Activated T-cell treated with anti-CD3 and anti-CD28 coated beads for 48 hours (primary cell): ENCODE measurements at regions not wholly inside any gene's neighbourhood (a gene's known extent, or its start where the extent isn't known, plus 50 kb on each side); places are given as distances from the start of the nearest gene placed in this dataset.

Experiments
- DNase-seq: peaks from one replicate; pipeline ENCODE4 v3.0.0-alpha.2; 2020; ENCODE audit warnings: low read depth

DNA sequence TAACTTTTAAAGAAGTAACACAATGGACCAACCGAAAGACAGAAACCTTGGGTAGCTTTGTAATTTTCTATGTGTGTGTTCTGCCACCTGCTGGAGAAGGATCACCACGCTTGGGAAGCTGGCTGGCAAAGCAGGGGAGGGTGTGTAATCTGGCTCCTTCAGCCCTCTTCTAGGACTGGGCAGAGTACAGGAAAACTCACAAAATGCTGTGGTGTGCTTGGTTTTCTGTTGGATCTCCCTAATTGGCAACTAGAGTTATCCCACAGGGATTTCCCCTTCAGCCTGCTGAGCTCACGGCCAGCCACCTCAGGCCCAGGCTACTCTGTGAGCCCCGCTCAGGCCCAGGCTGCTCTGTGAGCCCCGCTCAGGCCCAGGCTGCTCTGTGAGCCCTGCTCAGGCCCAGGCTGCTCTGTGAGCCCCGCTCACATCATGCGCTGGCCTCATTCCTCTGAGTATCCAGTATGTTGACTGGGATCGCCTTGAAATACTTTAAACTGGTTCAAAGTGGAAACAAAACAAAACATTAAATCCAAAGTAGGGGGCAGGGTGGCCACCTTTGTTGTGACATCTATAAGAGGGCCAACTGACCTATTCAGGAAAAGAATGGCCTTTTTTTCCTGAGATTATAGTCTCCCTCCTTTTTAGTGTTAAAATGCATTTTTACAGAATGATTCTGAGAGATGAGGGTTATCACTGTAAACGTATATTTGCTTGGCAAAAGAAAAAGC lies 52.0 kb upstream of the RNU6-8 start:
- DNase-seq = peak; percentile 33

DNA sequence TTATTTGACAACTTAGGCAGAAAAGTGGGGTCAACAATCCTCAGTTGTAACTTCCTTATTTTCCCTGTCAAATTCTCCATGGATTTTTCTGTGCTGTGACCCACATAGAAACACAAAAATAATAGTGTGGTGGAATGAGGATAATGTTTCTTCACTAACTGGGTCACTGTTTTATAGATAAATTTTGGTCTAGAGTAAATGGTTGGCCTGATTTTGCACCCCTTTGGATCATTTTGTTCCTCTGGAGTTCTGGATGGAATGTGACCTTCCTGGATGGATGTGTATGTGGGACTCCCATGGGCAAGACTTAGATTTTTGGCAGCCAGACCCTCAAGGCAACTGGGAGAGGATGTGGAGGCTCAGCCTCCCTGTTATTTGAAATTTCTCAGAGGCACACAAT lies 52.7 kb upstream of the RNU6-8 start:
- no peak for DNase-seq

DNA sequence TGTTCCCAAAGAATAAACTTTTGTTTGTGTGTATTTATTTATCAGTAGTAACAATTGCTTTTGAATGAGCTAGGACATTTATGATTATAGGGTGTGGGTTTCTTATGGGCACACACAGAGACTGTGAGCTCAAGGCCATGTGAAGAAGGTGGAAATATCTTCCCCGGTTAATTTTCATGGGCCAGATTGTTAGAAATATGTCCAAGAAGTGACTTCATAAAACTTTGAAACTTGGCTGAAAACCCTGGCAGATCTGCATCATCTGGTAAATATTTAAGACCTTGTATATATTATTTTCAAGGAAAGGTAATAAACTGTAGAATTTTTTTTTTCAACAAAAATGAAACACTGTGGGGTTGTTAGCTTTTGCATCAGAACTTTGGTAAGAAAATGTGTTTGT lies 53.5 kb upstream of the RNU6-8 start:
- no peak for DNase-seq

DNA sequence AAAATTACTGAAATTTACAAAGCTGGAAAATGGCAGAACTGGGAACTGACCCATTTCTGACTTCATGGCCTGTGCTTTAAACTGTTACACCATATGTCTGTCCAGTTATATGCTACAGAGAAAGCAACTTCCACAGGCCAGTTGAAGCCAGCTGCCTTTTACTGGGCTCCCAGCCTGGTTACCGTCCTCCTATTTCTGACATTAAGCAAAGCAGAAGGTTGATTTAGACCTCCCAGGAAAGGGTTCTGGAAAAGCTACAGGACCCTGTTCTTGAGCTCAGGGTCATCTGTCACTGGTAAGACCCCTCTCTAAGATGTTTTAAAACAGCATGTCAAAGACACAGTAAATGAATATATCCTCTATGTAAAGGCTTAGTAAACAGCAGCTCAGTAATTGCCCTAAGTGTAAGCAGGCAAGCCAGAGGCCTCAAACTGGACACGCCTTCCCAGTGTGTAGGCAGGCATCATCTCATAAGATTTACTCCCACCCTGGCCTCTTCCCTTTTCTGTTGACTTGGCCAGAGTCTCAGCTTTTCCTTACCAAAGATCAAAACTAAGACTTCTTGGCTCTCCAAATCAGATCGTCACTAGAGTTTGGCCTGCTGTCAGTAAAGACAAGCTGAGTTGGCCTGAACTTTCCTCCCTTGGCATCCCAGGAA lies 55.4 kb upstream of the RNU6-8 start:
- DNase-seq = no peak

DNA sequence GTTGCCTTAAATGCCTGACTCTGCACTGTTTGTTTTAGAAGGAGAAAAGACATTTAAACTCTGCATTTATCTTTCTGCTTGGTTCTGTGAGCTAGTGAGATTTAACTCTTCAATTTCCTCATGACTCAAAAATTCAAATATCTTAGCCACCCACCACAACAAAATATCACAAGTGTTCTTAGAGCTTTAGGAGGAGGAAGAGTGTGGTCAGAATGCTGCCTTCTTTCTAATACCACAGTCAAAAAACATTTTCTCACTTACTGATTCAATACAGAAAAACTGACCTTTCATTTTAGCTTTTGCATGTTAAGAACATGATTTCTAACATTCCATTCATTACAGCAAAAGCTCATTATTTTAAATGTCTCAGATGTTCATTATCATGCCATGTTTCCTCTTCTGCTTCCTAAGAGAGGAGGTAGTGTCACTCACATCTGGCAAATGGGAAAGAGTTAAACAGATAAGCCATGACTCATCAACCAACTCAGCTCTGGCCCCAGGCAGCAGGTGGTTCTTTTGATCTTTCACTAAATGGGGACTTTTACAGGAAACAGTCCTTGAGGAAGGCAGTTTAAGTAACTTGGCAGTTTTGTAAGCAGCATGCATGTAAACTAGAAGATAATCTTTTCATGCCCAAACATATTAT lies 56.4 kb upstream of the RNU6-8 start:
- no peak for DNase-seq

DNA sequence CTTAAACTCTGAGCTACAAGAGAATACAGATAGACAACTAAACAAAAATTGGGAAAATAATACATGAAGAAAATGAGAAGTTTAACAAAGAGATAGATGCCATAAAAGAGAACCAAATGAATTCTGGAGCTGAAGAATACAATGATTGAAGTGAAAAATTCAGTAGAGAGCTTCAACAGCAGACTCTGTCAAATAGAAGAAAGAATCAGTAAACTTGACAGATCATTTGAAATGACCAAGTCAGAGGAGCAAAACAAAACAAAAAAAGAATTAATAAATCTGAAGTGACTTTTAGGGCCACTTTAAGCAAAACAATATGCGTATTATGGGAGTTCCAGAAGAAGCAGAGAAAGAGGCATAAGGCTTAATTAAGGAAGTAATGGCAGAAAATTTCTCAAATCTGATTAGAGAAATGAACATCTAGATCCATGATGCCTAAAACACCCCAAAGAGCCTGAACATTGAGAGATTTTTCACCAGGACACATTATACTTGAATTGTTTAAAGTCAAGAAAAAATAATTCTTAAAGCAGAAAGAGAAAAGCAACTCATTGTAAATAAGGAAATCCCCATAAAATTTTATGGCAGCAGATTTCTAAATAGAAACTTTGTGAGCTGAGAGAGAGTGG lies 61.0 kb upstream of the RNU6-8 start:
- no peak for DNase-seq

DNA sequence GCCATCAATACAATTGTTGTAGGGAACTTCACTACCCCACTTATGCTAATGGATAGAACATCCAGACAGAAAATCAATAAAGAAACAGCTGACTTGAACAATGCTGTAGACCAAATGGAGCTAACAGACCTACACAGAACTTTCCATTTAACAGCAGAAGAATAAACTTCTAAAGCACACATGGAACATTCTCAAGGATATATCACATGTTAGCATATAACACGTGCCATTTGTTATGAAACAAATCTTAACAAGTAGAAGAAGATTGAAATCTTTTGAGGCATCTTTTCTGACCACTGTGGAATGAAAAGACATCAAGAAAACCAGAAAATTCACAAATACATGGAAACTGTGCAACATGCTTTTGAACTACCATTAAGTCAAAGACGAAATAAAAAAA lies 62.5 kb upstream of the RNU6-8 start:
- no peak for DNase-seq

DNA sequence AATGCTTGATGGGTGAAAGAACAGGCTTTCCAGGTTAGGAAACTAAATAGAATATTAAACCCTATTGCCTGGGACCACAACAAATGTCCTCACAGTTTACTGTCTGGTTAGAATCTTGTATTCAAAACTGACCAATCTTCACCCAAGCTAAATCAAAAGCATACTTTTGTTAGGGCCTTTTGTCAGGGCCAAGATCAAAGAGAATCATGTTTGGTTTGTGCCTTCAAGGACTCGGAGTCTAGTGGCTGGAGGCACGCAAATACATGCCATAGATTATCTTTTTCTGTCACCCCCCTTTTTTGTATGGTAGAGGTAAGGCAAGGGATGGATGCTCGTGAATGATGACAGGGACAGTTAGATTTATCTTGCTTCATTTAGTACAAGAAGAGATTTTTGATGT lies 51.1 kb upstream of the AKAP6 start:
- DNase-seq = no peak
